Ovary (tissue), 7 donors: ENCODE measurements at regions not wholly inside any gene's neighbourhood (a gene's known extent, or its start where the extent isn't known, plus 50 kb on each side); places are given as distances from the start of the nearest gene placed in this dataset.

Source experiments
- DNase-seq, 5 donors: peaks; one replicate each; pipeline ENCODE4 v3.0.0-alpha.2; 2019 to 2020
- H3K27ac ChIP-seq, 2 donors: fragments of 200-600 bp; one replicate each; pipeline versions ENCODE4 v1.5.1 to v1.8.0; 2019 to 2022
- H3K27me3 ChIP-seq: fragments of 200-600 bp; one replicate; pipeline ENCODE4 v1.8.0; 2022
- H3K36me3 ChIP-seq: fragments of 200-600 bp; sonication (generic); one replicate; pipeline ENCODE4 v1.5.1; 2019
- H3K4me1 ChIP-seq: one replicate; pipeline ENCODE4 v1.8.1; 2013; ENCODE audit warnings: mild to moderate bottlenecking, moderate library complexity; ENCODE audit not compliant: insufficient read depth
- H3K4me3 ChIP-seq: fragments of 200-600 bp; sonication (generic); one replicate; pipeline ENCODE4 v1.5.1; 2017
- H3K9me3 ChIP-seq, 2 donors: fragments of 200-600 bp in 1 of 2; sonication (generic) in 1 of 2; one replicate each; pipeline versions ENCODE4 v1.5.1 to v1.8.1; 2013 to 2019; ENCODE audit warnings: mild to moderate bottlenecking in 1 of 2, moderate library complexity in 1 of 2
- EP300 ChIP-seq: sonication (generic); formaldehyde crosslinking; IDR thresholded peaks from one replicate; pipeline ENCODE4 v1.6.1; 2017; ENCODE audit warnings: antibody characterized with exemption
- POLR2A ChIP-seq: fragments of 450-650 bp; IDR thresholded peaks from one replicate; pipeline ENCODE4 v1.6.1; 2017; ENCODE audit warnings: antibody characterized with exemption, mild to moderate bottlenecking, moderate library complexity
- WGBS, 3 donors: extraction: QIAGEN DNeasy Blood & Tissue Kit in 1 of 3; methylation state at CpG; one replicate each; pipeline versions ENCODE4 v1.1.5 to v1.1.7; 2013 to 2017; 5-methylcytosine and 5-hydroxymethylcytosine counted together
- intact Hi-C, 4 donors: fragments of 100-400 bp; cut with DNase I; formaldehyde crosslinking; loops; one replicate each; pipeline versions ENCODE4 v1.11.0 to v1.15.1; 2022 to 2023
- TF ChIP-seq, protein P1 (sequence below), 3 donors: fragments of 450-650 bp in 2 of 3; fragments of 200-600 bp in 1 of 3; IDR thresholded peaks; one replicate each; pipeline versions ENCODE4 v1.5.1 to v1.8.0; 2016 to 2022; ENCODE audit warnings: antibody characterized with exemption in 3 of 3, mild to moderate bottlenecking in 1 of 3
- donor health status: DM: no; HTN: no; CAD: no; lungs with moderate emphysema.
- donor health status: DM: no; HTN: no; CAD: no.
- donor health status: Bipolar disorder and iron deficiency.
- donor health status: DM: no; HTN: no; CAD: no.
- donor health status: DM: yes; HTN: yes; CAD: no.

GRCh38 chr3:69688400-69688799, 50.9 kb upstream of the MITF start:
- no peak for DNase-seq
- Histone ChIP-seq H3K36me3 (no peaks in the 10 kb centered on the region), H3K4me3 (no peak overlapping the region), H3K9me3 (no peaks in the 10 kb centered on the region), H3K4me1 (no peaks in the 10 kb centered on the region), H3K27me3 (no peaks in the 10 kb centered on the region), H3K27ac (no peak overlapping the region)
- TF ChIP-seq EP300 (no peak), POLR2A (no peak)
- TF ChIP-seq, protein P1, sequence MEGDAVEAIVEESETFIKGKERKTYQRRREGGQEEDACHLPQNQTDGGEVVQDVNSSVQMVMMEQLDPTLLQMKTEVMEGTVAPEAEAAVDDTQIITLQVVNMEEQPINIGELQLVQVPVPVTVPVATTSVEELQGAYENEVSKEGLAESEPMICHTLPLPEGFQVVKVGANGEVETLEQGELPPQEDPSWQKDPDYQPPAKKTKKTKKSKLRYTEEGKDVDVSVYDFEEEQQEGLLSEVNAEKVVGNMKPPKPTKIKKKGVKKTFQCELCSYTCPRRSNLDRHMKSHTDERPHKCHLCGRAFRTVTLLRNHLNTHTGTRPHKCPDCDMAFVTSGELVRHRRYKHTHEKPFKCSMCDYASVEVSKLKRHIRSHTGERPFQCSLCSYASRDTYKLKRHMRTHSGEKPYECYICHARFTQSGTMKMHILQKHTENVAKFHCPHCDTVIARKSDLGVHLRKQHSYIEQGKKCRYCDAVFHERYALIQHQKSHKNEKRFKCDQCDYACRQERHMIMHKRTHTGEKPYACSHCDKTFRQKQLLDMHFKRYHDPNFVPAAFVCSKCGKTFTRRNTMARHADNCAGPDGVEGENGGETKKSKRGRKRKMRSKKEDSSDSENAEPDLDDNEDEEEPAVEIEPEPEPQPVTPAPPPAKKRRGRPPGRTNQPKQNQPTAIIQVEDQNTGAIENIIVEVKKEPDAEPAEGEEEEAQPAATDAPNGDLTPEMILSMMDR (IDR thresholded peaks at IDR 0.05), result no peak
- intact Hi-C loops, result loop anchor here in 2 of 4 donors (5.0 to 10.0 kb wide), 2 partner anchors 106 to 259 kb away; no protein-coding TSS in a partner anchor
- 75 to 88% (median 79%) methylated on average over 1 of the region's 1 CpG for WGBS, 3 donors

DNA sequence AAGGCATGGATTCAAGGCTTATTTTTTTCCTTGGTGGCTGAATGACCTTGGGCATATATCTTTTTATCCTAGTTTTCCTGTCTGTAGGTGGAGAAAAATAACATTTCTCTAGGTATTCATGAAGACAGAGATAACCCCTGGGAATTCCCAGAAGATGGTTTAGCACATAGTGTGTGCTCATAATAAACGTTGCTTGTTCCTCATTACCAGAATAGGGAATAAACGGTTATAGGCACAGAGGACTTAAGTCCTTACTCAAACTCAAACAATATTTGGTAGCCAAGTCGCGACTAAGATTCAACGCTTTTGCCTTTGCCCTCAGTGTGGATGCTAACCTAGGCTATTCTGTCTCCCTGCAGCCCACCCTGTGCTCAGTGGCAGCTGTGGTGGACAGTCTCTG, 51.6 kb upstream of the MITF start:
- Histone ChIP-seq H3K27ac (no peak overlapping the region), H3K36me3 (no peaks in the 10 kb centered on the region), H3K4me1 (no peaks in the 10 kb centered on the region), H3K4me3 (no peak overlapping the region), H3K27me3 (no peaks in the 10 kb centered on the region), H3K9me3 (no peaks in the 10 kb centered on the region)
- TF ChIP-seq EP300 (no peak), POLR2A (no peak)
- TF ChIP-seq, protein P1 (IDR thresholded peaks at IDR 0.05), result no peak
- intact Hi-C loops, result loop anchor here in 2 of 4 donors (5.0 to 10.0 kb wide), 2 partner anchors 107 to 260 kb away; no protein-coding TSS in a partner anchor
- no peak for DNase-seq
- 87 to 89% (median 88%) methylated on average over 5 of the region's 5 CpGs for WGBS, 3 donors

DNA sequence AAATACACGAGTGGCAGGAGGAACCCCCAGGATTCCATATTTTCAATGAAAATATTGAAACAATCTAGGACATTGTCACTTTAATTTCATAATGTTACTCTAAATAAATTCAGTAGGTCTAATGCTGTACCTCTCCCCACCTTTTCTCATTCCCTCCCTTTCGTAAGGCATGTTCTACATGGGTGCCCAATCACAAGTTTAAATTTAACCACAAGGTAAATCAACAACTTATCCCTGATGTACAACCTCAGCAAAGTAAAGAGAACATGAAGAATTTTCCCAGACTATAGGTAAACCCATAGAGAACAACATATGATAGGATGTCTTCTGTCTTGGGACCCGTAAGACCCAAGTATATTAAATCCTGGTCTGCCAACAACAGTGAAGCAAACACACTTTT, 53.2 kb upstream of the MITF start:
- Histone ChIP-seq H3K9me3 (no peaks in the 10 kb centered on the region), H3K27me3 (no peaks in the 10 kb centered on the region), H3K4me3 (no peak overlapping the region), H3K27ac (no peak overlapping the region), H3K4me1 (no peaks in the 10 kb centered on the region), H3K36me3 (no peaks in the 10 kb centered on the region)
- TF ChIP-seq POLR2A, result no peak
- TF ChIP-seq EP300, result no peak
- TF ChIP-seq, protein P1 (IDR thresholded peaks at IDR 0.05), result no peak
- 93 to 97% (median 96%) methylated on average over 3 of the region's 3 CpGs for WGBS, 3 donors
- no peak for DNase-seq
- intact Hi-C loops, result loop anchor here in 2 of 4 donors (5.0 to 10.0 kb wide), 2 partner anchors 109 to 261 kb away; no protein-coding TSS in a partner anchor

DNA sequence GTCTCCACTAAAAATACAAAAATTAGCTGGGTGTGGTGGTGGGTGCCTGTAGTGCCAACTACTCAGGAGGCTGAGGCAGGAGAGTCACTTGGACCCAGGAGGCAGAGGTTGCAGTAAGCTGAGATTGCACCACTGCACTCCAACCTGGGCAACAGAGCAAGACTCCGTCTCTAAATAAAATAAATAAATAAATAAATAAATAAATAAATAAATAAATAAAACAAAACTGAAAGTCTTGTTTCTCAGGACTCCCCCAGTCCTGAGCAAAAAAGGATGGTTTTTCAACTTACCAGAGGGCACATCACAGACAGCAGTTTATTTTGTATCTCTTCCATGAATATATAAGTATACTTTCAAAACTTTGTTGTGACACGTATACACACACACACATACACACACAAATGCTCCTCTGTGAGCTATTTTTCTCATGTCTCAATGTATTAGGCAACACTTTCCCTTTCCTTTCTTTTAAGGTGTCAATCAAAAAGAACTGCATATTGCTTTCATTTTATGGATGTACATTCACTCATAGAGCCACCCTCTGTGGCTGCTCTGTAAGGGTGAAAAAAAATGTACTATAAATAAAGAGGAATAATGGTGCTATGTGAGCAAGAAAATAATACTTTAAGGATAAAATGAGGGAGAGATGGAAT, 54.8 kb upstream of the MITF start:
- WGBS, 3 donors, result 88 to 95% (median 93%) methylated on average over 2 of the region's 2 CpGs
- no peak overlapping the region for H3K4me3 ChIP-seq
- no peaks in the 10 kb centered on the region for H3K9me3 ChIP-seq
- no peaks in the 10 kb centered on the region for H3K4me1 ChIP-seq
- intact Hi-C loops, result loop anchor here in 1 of 4 donors (10.0 kb wide), 1 partner anchor 110 kb away; no protein-coding TSS in a partner anchor
- no peaks in the 10 kb centered on the region for H3K27me3 ChIP-seq
- TF ChIP-seq EP300 (no peak), POLR2A (no peak)
- TF ChIP-seq, protein P1 (IDR thresholded peaks at IDR 0.05), result no peak
- no peaks in the 10 kb centered on the region for H3K36me3 ChIP-seq
- no peak for DNase-seq
- no peak overlapping the region for H3K27ac ChIP-seq
